HepG2 (cell line): ENCODE measurements at regions not wholly inside any gene's neighbourhood (a gene's known extent, or its start where the extent isn't known, plus 50 kb on each side); places are given as distances from the start of the nearest gene placed in this dataset.

ENCODE experiments used
- ETV5 ChIP-seq: IDR thresholded peaks from 2 replicates; pipeline ENCODE4 v1.6.1; 2018; ENCODE audit warnings: missing biosample characterization, missing genetic modification reagents, inconsistent platforms, borderline replicate concordance
- GATAD2A ChIP-seq: IDR thresholded peaks from 2 replicates; pipeline ENCODE4 v1.6.1; 2016
- HDAC2 ChIP-seq: sonication (generic); formaldehyde crosslinking; IDR thresholded peaks from 2 replicates; pipeline ENCODE4 v1.4.0; 2020; ENCODE audit warnings: missing genetic modification reagents
- PITX1 ChIP-seq: sonication (generic); formaldehyde crosslinking; IDR thresholded peaks from 2 replicates; pipeline ENCODE4 v1.5.1; 2020; ENCODE audit warnings: mild to moderate bottlenecking, missing genetic modification reagents
- ZFP37 ChIP-seq: sonication (generic); formaldehyde crosslinking; IDR thresholded peaks from 2 replicates; pipeline ENCODE4 v1.4.0; 2020; ENCODE audit warnings: missing genetic modification reagents, borderline replicate concordance
- ZKSCAN5 ChIP-seq: sonication (generic); formaldehyde crosslinking; IDR thresholded peaks from 2 replicates; pipeline ENCODE4 v1.5.1; 2020; ENCODE audit warnings: mild to moderate bottlenecking, missing genetic modification reagents
- ZNF350 ChIP-seq: sonication (generic); formaldehyde crosslinking; IDR thresholded peaks from 2 replicates; pipeline ENCODE4 v1.4.0; 2020; ENCODE audit warnings: mild to moderate bottlenecking, low read depth, missing genetic modification reagents, borderline replicate concordance
- TF ChIP-seq, protein P1 (sequence below): sonication (generic); formaldehyde crosslinking; IDR thresholded peaks from 2 replicates; pipeline ENCODE4 v1.5.0; 2020; ENCODE audit warnings: mild to moderate bottlenecking, missing genetic modification reagents
- TF ChIP-seq, protein P2 (sequence below): IDR thresholded peaks from 2 replicates; pipeline ENCODE4 v1.4.0; 2020; ENCODE audit warnings: mild to moderate bottlenecking, missing genetic modification reagents
- TF ChIP-seq, protein P3 (sequence below): sonication (generic); formaldehyde crosslinking; IDR thresholded peaks from 2 replicates; pipeline ENCODE4 v1.4.0; 2020; ENCODE audit warnings: missing genetic modification reagents, mild to moderate bottlenecking, borderline replicate concordance
- TF ChIP-seq, protein P4 (sequence below): sonication (generic); formaldehyde crosslinking; IDR thresholded peaks from 2 replicates; pipeline ENCODE4 v1.5.0; 2020; ENCODE audit warnings: mild to moderate bottlenecking, missing genetic modification reagents, borderline replicate concordance
- TF ChIP-seq, protein P5 (sequence below): sonication (generic); formaldehyde crosslinking; IDR thresholded peaks from 2 replicates; pipeline ENCODE4 v1.5.0; 2020; ENCODE audit warnings: mild to moderate bottlenecking, missing genetic modification reagents, moderate library complexity

DNA sequence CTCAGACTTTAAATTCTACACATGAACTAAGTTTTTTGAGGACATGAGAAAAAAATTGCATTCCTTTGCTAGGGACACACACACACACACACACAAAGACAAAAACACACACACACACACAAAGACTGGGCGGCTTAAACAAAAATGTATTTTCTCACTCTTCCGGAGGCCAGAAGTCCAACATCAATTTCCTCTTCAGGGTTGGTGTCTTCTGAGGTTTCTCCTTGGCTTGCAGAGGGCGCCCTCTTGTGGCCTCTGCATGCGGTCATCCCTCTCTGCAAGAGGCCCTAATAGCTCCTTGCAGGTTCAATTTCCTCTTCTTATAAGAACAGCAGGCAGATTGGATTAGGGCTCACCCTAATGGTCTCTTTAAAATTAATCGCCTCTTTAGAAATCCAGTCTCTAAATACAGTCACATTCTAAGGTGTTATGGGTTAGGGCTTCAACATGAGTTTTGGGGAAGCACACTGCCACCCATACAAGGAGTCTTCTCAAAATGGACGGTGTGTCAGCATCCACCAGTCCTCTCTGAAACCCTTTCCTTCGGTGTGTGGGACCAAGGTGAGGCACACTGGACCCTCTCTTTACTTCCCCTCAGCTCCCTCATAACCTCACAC lies 61.4 kb downstream of the GPR6 start (continued):
- TF ChIP-seq ZKSCAN5 (CRISPR knock-in tag) (no peak), HDAC2 (CRISPR knock-in tag) (peak; percentile 16; the same call in 1 of the 2 replicates), PITX1 (CRISPR knock-in tag) (0 out of 2 replicates have a peak, but pooled peaks have one; percentile 44), ZNF350 (no peak), ETV5 (CRISPR knock-in tag) (peak; percentile 64; the same call in 1 of the 2 replicates), ZFP37 (0 out of 2 replicates have a peak, but pooled peaks have one; percentile 23), GATAD2A (CRISPR knock-in tag) (0 out of 2 replicates have a peak, but pooled peaks have one; percentile 13)
- TF ChIP-seq, protein P1, sequence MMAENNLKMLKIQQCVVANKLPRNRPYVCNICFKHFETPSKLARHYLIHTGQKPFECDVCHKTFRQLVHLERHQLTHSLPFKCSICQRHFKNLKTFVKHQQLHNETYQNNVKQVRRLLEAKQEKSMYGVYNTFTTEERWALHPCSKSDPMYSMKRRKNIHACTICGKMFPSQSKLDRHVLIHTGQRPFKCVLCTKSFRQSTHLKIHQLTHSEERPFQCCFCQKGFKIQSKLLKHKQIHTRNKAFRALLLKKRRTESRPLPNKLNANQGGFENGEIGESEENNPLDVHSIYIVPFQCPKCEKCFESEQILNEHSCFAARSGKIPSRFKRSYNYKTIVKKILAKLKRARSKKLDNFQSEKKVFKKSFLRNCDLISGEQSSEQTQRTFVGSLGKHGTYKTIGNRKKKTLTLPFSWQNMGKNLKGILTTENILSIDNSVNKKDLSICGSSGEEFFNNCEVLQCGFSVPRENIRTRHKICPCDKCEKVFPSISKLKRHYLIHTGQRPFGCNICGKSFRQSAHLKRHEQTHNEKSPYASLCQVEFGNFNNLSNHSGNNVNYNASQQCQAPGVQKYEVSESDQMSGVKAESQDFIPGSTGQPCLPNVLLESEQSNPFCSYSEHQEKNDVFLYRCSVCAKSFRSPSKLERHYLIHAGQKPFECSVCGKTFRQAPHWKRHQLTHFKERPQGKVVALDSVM (CRISPR knock-in tag): peak; percentile 20; the same call in 1 of the 2 replicates
- TF ChIP-seq, protein P2, sequence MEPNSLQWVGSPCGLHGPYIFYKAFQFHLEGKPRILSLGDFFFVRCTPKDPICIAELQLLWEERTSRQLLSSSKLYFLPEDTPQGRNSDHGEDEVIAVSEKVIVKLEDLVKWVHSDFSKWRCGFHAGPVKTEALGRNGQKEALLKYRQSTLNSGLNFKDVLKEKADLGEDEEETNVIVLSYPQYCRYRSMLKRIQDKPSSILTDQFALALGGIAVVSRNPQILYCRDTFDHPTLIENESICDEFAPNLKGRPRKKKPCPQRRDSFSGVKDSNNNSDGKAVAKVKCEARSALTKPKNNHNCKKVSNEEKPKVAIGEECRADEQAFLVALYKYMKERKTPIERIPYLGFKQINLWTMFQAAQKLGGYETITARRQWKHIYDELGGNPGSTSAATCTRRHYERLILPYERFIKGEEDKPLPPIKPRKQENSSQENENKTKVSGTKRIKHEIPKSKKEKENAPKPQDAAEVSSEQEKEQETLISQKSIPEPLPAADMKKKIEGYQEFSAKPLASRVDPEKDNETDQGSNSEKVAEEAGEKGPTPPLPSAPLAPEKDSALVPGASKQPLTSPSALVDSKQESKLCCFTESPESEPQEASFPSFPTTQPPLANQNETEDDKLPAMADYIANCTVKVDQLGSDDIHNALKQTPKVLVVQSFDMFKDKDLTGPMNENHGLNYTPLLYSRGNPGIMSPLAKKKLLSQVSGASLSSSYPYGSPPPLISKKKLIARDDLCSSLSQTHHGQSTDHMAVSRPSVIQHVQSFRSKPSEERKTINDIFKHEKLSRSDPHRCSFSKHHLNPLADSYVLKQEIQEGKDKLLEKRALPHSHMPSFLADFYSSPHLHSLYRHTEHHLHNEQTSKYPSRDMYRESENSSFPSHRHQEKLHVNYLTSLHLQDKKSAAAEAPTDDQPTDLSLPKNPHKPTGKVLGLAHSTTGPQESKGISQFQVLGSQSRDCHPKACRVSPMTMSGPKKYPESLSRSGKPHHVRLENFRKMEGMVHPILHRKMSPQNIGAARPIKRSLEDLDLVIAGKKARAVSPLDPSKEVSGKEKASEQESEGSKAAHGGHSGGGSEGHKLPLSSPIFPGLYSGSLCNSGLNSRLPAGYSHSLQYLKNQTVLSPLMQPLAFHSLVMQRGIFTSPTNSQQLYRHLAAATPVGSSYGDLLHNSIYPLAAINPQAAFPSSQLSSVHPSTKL (CRISPR knock-in tag): 0 out of 2 replicates have a peak, but pooled peaks have one; percentile 22
- TF ChIP-seq, protein P3, sequence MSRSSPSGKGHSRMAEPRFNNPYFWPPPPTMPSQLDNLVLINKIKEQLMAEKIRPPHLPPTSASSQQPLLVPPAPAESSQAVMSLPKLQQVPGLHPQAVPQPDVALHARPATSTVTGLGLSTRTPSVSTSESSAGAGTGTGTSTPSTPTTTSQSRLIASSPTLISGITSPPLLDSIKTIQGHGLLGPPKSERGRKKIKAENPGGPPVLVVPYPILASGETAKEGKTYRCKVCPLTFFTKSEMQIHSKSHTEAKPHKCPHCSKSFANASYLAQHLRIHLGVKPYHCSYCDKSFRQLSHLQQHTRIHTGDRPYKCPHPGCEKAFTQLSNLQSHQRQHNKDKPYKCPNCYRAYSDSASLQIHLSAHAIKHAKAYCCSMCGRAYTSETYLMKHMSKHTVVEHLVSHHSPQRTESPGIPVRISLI (CRISPR knock-in tag): peak; percentile 50; the same call in 1 of the 2 replicates
- TF ChIP-seq, protein P4, sequence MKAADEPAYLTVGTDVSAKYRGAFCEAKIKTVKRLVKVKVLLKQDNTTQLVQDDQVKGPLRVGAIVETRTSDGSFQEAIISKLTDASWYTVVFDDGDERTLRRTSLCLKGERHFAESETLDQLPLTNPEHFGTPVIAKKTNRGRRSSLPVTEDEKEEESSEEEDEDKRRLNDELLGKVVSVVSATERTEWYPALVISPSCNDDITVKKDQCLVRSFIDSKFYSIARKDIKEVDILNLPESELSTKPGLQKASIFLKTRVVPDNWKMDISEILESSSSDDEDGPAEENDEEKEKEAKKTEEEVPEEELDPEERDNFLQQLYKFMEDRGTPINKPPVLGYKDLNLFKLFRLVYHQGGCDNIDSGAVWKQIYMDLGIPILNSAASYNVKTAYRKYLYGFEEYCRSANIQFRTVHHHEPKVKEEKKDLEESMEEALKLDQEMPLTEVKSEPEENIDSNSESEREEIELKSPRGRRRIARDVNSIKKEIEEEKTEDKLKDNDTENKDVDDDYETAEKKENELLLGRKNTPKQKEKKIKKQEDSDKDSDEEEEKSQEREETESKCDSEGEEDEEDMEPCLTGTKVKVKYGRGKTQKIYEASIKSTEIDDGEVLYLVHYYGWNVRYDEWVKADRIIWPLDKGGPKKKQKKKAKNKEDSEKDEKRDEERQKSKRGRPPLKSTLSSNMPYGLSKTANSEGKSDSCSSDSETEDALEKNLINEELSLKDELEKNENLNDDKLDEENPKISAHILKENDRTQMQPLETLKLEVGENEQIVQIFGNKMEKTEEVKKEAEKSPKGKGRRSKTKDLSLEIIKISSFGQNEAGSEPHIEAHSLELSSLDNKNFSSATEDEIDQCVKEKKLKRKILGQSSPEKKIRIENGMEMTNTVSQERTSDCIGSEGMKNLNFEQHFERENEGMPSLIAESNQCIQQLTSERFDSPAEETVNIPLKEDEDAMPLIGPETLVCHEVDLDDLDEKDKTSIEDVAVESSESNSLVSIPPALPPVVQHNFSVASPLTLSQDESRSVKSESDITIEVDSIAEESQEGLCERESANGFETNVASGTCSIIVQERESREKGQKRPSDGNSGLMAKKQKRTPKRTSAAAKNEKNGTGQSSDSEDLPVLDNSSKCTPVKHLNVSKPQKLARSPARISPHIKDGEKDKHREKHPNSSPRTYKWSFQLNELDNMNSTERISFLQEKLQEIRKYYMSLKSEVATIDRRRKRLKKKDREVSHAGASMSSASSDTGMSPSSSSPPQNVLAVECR (CRISPR knock-in tag): peak; percentile 14; the same call in 1 of the 2 replicates
- TF ChIP-seq, protein P5, sequence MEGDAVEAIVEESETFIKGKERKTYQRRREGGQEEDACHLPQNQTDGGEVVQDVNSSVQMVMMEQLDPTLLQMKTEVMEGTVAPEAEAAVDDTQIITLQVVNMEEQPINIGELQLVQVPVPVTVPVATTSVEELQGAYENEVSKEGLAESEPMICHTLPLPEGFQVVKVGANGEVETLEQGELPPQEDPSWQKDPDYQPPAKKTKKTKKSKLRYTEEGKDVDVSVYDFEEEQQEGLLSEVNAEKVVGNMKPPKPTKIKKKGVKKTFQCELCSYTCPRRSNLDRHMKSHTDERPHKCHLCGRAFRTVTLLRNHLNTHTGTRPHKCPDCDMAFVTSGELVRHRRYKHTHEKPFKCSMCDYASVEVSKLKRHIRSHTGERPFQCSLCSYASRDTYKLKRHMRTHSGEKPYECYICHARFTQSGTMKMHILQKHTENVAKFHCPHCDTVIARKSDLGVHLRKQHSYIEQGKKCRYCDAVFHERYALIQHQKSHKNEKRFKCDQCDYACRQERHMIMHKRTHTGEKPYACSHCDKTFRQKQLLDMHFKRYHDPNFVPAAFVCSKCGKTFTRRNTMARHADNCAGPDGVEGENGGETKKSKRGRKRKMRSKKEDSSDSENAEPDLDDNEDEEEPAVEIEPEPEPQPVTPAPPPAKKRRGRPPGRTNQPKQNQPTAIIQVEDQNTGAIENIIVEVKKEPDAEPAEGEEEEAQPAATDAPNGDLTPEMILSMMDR (CRISPR knock-in tag): peak; percentile 89
